IMR-90 (cell line): ENCODE measurements at regions not wholly inside any gene's neighbourhood (a gene's known extent, or its start where the extent isn't known, plus 50 kb on each side); places are given as distances from the start of the nearest gene placed in this dataset.

Experiments
- ATAC-seq: fragments of 200-7000 bp; cut with Tn5 transposase; 2 replicates; pipeline ENCODE4 v1.9.1; 2020; ENCODE audit warnings: low read depth, mild to moderate bottlenecking, moderate library complexity
- BruUV-seq: library from RNA; stranded (reverse); fragments of 400-500 nt; replicated peaks from 2 replicates; lab custom pipeline; 2021; lab: Mats Ljungman, UMichigan
- CTCF ChIA-PET: fragments of 300-600 bp; formaldehyde crosslinking; extraction: SDS; loops from one replicate; lab custom pipeline; 2021; ENCODE audit warnings: antibody characterized with exemption; lab: Yijun Ruan, JAX
- POLR2A ChIA-PET: fragments of 300-600 bp; sonication (Branson Sonifier 250); formaldehyde crosslinking; loops from one replicate; lab custom pipeline; 2022; ENCODE audit warnings: antibody characterized with exemption; ENCODE audit not compliant: unreplicated experiment; lab: Charles Lee
- DNase-seq: peaks from one replicate; pipeline ENCODE4 v3.0.0; 2013
- H2AFZ ChIP-seq: replicated peaks from 2 replicates; pipeline ENCODE3; 2013; ENCODE audit warnings: low read length, mild to moderate bottlenecking; ENCODE audit not compliant: poor library complexity
- H2AK5ac ChIP-seq: 2 replicates; pipeline ENCODE4 v1.6.1; 2013; ENCODE audit warnings: low read depth, low read length, inconsistent platforms
- H2AK9ac ChIP-seq: replicated peaks from 2 replicates; pipeline ENCODE3; 2013; ENCODE audit warnings: mild to moderate bottlenecking, low read depth, low read length, moderate library complexity; ENCODE audit not compliant: poor library complexity
- H2BK120ac ChIP-seq: 2 replicates; pipeline ENCODE4 v1.6.1; 2013; ENCODE audit warnings: low read depth, low read length, inconsistent platforms
- H2BK15ac ChIP-seq: 3 replicates; pipeline ENCODE4 v1.6.1; 2013; ENCODE audit warnings: low read depth, low read length, inconsistent platforms
- H2BK20ac ChIP-seq: 2 replicates; pipeline ENCODE4 v1.6.1; 2013; ENCODE audit warnings: low read depth, mild to moderate bottlenecking, inconsistent platforms, low read length, moderate library complexity
- H2BK5ac ChIP-seq: 2 replicates; pipeline ENCODE4 v1.6.1; 2013; ENCODE audit warnings: mild to moderate bottlenecking, low read depth, low read length, inconsistent platforms; ENCODE audit not compliant: poor library complexity, severe bottlenecking
- H3K14ac ChIP-seq: replicated peaks from 2 replicates; pipeline ENCODE4 v1.6.1; 2013; ENCODE audit warnings: low read depth, low read length, inconsistent platforms
- H3K18ac ChIP-seq: 2 replicates; pipeline ENCODE4 v1.6.1; 2013; ENCODE audit warnings: low read depth, low read length, control low read depth
- H3K23ac ChIP-seq: 2 replicates; pipeline ENCODE4 v1.6.1; 2013; ENCODE audit warnings: low read depth, low read length, inconsistent platforms
- H3K27ac ChIP-seq: 2 replicates; pipeline ENCODE4 v1.5.1; 2013; ENCODE audit warnings: mild to moderate bottlenecking, control low read depth, low read length; ENCODE audit not compliant: insufficient read depth
- H3K27me3 ChIP-seq: 2 replicates; pipeline ENCODE4 v1.6.1; 2013; ENCODE audit warnings: low read length; ENCODE audit not compliant: control insufficient read depth, insufficient read depth
- H3K36me3 ChIP-seq: 2 replicates; pipeline ENCODE4 v1.6.1; 2013; ENCODE audit warnings: low read length, mixed read lengths; ENCODE audit not compliant: control insufficient read depth, insufficient read depth
- H3K4ac ChIP-seq: 2 replicates; pipeline ENCODE4 v1.6.1; 2013; ENCODE audit warnings: low read depth, low read length, inconsistent platforms
- H3K4me1 ChIP-seq: 2 replicates; pipeline ENCODE4 v1.6.1; 2013; ENCODE audit warnings: low read length, mixed read lengths; ENCODE audit not compliant: control insufficient read depth, insufficient read depth
- H3K4me2 ChIP-seq: 2 replicates; pipeline ENCODE4 v1.6.1; 2013; ENCODE audit warnings: low read depth, mild to moderate bottlenecking, control low read depth, low read length, moderate library complexity
- H3K4me3 ChIP-seq: 2 replicates; pipeline ENCODE4 v1.5.1; 2013; ENCODE audit warnings: low read depth, mild to moderate bottlenecking, control low read depth, low read length, moderate library complexity; ENCODE audit not compliant: insufficient read depth
- H3K56ac ChIP-seq: 2 replicates; pipeline ENCODE4 v1.6.1; 2013; ENCODE audit warnings: low read length, inconsistent platforms; ENCODE audit not compliant: insufficient read depth; ENCODE audit errors: extremely low read depth
- H3K79me1 ChIP-seq, 2 experiments: 2 replicates each; pipeline ENCODE4 v1.6.1; 2013; ENCODE audit warnings: low read length in 2 of 2, inconsistent platforms in 1 of 2, low read depth in 1 of 2
- H3K9ac ChIP-seq: 2 replicates; pipeline ENCODE4 v1.6.1; 2013; ENCODE audit warnings: low read depth, low read length, control low read depth
- H3K9me1 ChIP-seq: 2 replicates; pipeline ENCODE4 v1.6.1; 2013; ENCODE audit warnings: low read length, inconsistent platforms; ENCODE audit not compliant: insufficient read depth
- H3K9me3 ChIP-seq: 2 replicates; pipeline ENCODE4 v1.6.1; 2013; ENCODE audit warnings: low read length; ENCODE audit not compliant: control insufficient read depth, insufficient read depth
- H4K20me1 ChIP-seq: 2 replicates; pipeline ENCODE4 v1.6.1; 2013; ENCODE audit warnings: low read length, inconsistent platforms; ENCODE audit not compliant: insufficient read depth
- H4K5ac ChIP-seq: 2 replicates; pipeline ENCODE4 v1.6.1; 2013; ENCODE audit warnings: mild to moderate bottlenecking, low read depth, low read length, control low read depth
- H4K8ac ChIP-seq, 2 experiments: 2 replicates each; pipeline ENCODE4 v1.6.1; 2013; ENCODE audit warnings: low read depth in 2 of 2, low read length in 2 of 2, control low read depth in 1 of 2, inconsistent platforms in 1 of 2
- H4K91ac ChIP-seq: 2 replicates; pipeline ENCODE4 v1.6.1; 2013; ENCODE audit warnings: low read depth, low read length, inconsistent platforms; ENCODE audit not compliant: insufficient read depth
- CEBPB ChIP-seq: IDR thresholded peaks from 2 replicates; pipeline ENCODE4 v1.6.1; 2012; ENCODE audit warnings: low read depth, low read length, improper control_type of control experiment
- CHD1 ChIP-seq: IDR thresholded peaks from 2 replicates; pipeline ENCODE4 v1.6.1; 2012; ENCODE audit warnings: low read depth, low read length, improper control_type of control experiment
- WGBS, 2 experiments: methylation state at CpG; one replicate each; pipeline versions ENCODE4 v1.1.5 to v1.1.7; 2013; ENCODE audit warnings: missing lambda C conversion rate in 2 of 2; ENCODE audit not compliant: insufficient read length in 1 of 2; ENCODE audit errors: extremely low coverage in 2 of 2; 5-methylcytosine and 5-hydroxymethylcytosine counted together
- dilution Hi-C: fragments of 300-500 bp; cut with HindIII; formaldehyde crosslinking; loops from one replicate; pipeline ENCODE4 v1.14.3; 2018; ENCODE audit warnings: low sequenced_read_pairs; ENCODE audit not compliant: unreplicated experiment
- in situ Hi-C: fragments of 300-500 bp; cut with MboI; formaldehyde crosslinking; loops from 3 replicates; pipeline ENCODE4 v1.14.3; 2019; ENCODE audit warnings: low sequenced_read_pairs, inconsistent platforms, mixed read lengths
- intact Hi-C: fragments of 100-400 bp; cut with micrococcal nuclease; formaldehyde crosslinking; loops from 2 replicates; pipeline ENCODE4 v1.10.0; 2022

- Histone ChIP-seq H2AK9ac (no peak overlapping the region), H3K4me3 (no peak overlapping the region), H4K8ac (peak overlapping the region in 1 of 2 experiments; percentile 53; a peak in 1 of 4 replicates), H2BK15ac (peak overlapping the region; percentile 79; the same call in 1 of the 3 replicates), H2AFZ (no peak overlapping the region), H3K4me2 (no peak overlapping the region), H3K9me1 (0 out of 2 replicates have a peak, but pooled peaks cover 8% of the 10 kb centered on the region), H3K18ac (peak overlapping the region; percentile 83; the same call in 1 of the 2 replicates), H4K91ac (0 out of 2 replicates have a peak overlapping the region, but pooled peaks have one; percentile 45), H3K23ac (no peak overlapping the region), H2BK120ac (peak overlapping the region; percentile 68; the same call in 1 of the 2 replicates), H4K5ac (no peak overlapping the region), H2AK5ac (no peak overlapping the region; the same call in 1 of the 2 replicates), H3K9me3 (no peaks in the 10 kb centered on the region), H2BK5ac (peak overlapping the region; percentile 63), H2BK20ac (peak overlapping the region; percentile 78), H3K4ac (0 out of 2 replicates have a peak overlapping the region, but pooled peaks have one; percentile 41), H3K9ac (no peak overlapping the region), H3K4me1 (peaks cover 13% of the 10 kb centered on the region), H3K36me3 (no peaks in the 10 kb centered on the region), H3K27ac (no peak overlapping the region), H3K14ac (no peak overlapping the region), H3K56ac (no peak overlapping the region), H3K79me1 (no peaks in the 10 kb centered on the region), H4K20me1 (no peaks in the 10 kb centered on the region), H3K27me3 (no peaks in the 10 kb centered on the region)
- in situ Hi-C loops (loop anchor here (10.0 kb wide), 1 partner anchor 378 kb away; the partner anchor contains the start of gene TLE4), intact Hi-C loops (loop anchor here (10.0 kb wide), 1 partner anchor 172 kb away; no protein-coding TSS in a partner anchor), dilution Hi-C loops (no loop called here)
- TF ChIP-seq CEBPB (peak; percentile 48; the same call in 1 of the 2 replicates), CHD1 (no peak)
- POLR2A ChIA-PET, result no interaction called here
- peak; percentile 69 for DNase-seq
- ATAC-seq, result no peak
- no TSS peak for BruUV-seq
- no CpG with 5 or more reads among the region's 1 CpG for WGBS, 2 experiments
- CTCF ChIA-PET, result no interaction called here
Observed at GRCh38 chr9:79196606-79197005, 375.2 kb upstream of the TLE4 start.
